Nephron (organoid): ENCODE measurements at regions not wholly inside any gene's neighbourhood (a gene's known extent, or its start where the extent isn't known, plus 50 kb on each side); places are given as distances from the start of the nearest gene placed in this dataset.

Experiments used
- H3K27ac Mint-ChIP-seq, 3 experiments: 2 replicates each; pipeline ENCODE4 v1.8.0; 2020; ENCODE audit warnings: mixed read lengths in 3 of 3, mild to moderate bottlenecking in 2 of 3, moderate library complexity in 1 of 3
- H3K27me3 Mint-ChIP-seq: 2 replicates; pipeline ENCODE4 v1.8.0; 2021; ENCODE audit warnings: low read depth, mild to moderate bottlenecking, moderate library complexity, mixed read lengths
- H3K36me3 Mint-ChIP-seq: 2 replicates; pipeline ENCODE4 v1.8.0; 2020; ENCODE audit warnings: low read depth, mixed read lengths
- H3K4me1 Mint-ChIP-seq: 2 replicates; pipeline ENCODE4 v1.8.0; 2020; ENCODE audit warnings: mixed read lengths
- H3K4me3 Mint-ChIP-seq, 3 experiments: 2 replicates each; pipeline ENCODE4 v1.8.0; 2020; ENCODE audit warnings: mild to moderate bottlenecking in 3 of 3, mixed read lengths in 3 of 3, moderate library complexity in 2 of 3
- H3K9me3 Mint-ChIP-seq: 2 replicates; pipeline ENCODE4 v1.8.0; 2020; ENCODE audit warnings: mixed read lengths
- CTCF ChIP-seq, 3 experiments: fragments of 200-600 bp; sonication (generic); IDR thresholded peaks; one replicate each; pipeline ENCODE4 v1.5.0; 2021; ENCODE audit warnings: antibody characterized with exemption in 3 of 3; ENCODE audit not compliant: unreplicated experiment in 3 of 3

- Mint-ChIP-seq H3K4me1 (peaks cover 12% of the 10 kb centered on the region), H3K4me3 (no peak overlapping the region)
- no peak for TF ChIP-seq CTCF (IDR thresholded peaks at IDR 0.05; ENCODE audit: unreplicated experiment in 3 of 3)
Measured at GRCh38 chr5:5588887-5589826, 166.7 kb downstream of the ICE1 start.

GRCh38 chr5:5588386-5588785 lies 165.9 kb downstream of the ICE1 start:
- H3K27me3 Mint-ChIP-seq: peaks cover 11% of the 10 kb centered on the region
- peaks cover 6% of the 10 kb centered on the region for H3K4me1 Mint-ChIP-seq
- H3K36me3 Mint-ChIP-seq: no peaks in the 10 kb centered on the region
- TF ChIP-seq CTCF (IDR thresholded peaks at IDR 0.05; ENCODE audit: unreplicated experiment in 3 of 3): no peak
- peaks cover 4% of the 10 kb centered on the region for H3K9me3 Mint-ChIP-seq
- no peak overlapping the region for H3K4me3 Mint-ChIP-seq
- no peak overlapping the region for H3K27ac Mint-ChIP-seq

More at GRCh38 chr5:5588887-5589826, 166.7 kb downstream of the ICE1 start:
- no peak overlapping the region for H3K27ac Mint-ChIP-seq
- H3K9me3 Mint-ChIP-seq: peaks cover 4% of the 10 kb centered on the region
- peaks cover 11% of the 10 kb centered on the region for H3K27me3 Mint-ChIP-seq
- no peaks in the 10 kb centered on the region for H3K36me3 Mint-ChIP-seq

GRCh38 chr5:5587474-5587873 lies 165.0 kb downstream of the ICE1 start:
- peaks cover 11% of the 10 kb centered on the region for H3K27me3 Mint-ChIP-seq
- TF ChIP-seq CTCF (IDR thresholded peaks at IDR 0.05; ENCODE audit: unreplicated experiment in 3 of 3): no peak
- no peak overlapping the region for H3K27ac Mint-ChIP-seq
- H3K4me3 Mint-ChIP-seq: no peak overlapping the region
- no peaks in the 10 kb centered on the region for H3K36me3 Mint-ChIP-seq
- H3K9me3 Mint-ChIP-seq: peaks cover 4% of the 10 kb centered on the region
- H3K4me1 Mint-ChIP-seq: peaks cover under 1% of the 10 kb centered on the region

GRCh38 chr5:5586721-5587120 lies 164.2 kb downstream of the ICE1 start:
- no peaks in the 10 kb centered on the region for H3K4me1 Mint-ChIP-seq

GRCh38 chr5:5585751-5586341 lies 163.4 kb downstream of the ICE1 start:
- no peak overlapping the region for H3K27ac Mint-ChIP-seq
- peaks cover 4% of the 10 kb centered on the region for H3K9me3 Mint-ChIP-seq
- TF ChIP-seq CTCF (IDR thresholded peaks at IDR 0.05; ENCODE audit: unreplicated experiment in 3 of 3): no peak
- H3K27me3 Mint-ChIP-seq: peaks cover 11% of the 10 kb centered on the region
- H3K36me3 Mint-ChIP-seq: no peaks in the 10 kb centered on the region
- no peak overlapping the region for H3K4me3 Mint-ChIP-seq
- H3K4me1 Mint-ChIP-seq: no peaks in the 10 kb centered on the region

More at GRCh38 chr5:5586721-5587120, 164.2 kb downstream of the ICE1 start:
- Mint-ChIP-seq H3K27ac (no peak overlapping the region), H3K9me3 (peaks cover 4% of the 10 kb centered on the region), H3K4me3 (no peak overlapping the region), H3K27me3 (peaks cover 11% of the 10 kb centered on the region), H3K36me3 (no peaks in the 10 kb centered on the region)
- TF ChIP-seq CTCF (IDR thresholded peaks at IDR 0.05; ENCODE audit: unreplicated experiment in 3 of 3): no peak
